HEK293 (cell line): ENCODE measurements at regions not wholly inside any gene's neighbourhood (a gene's known extent, or its start where the extent isn't known, plus 50 kb on each side); places are given as distances from the start of the nearest gene placed in this dataset.

ENCODE experiments used
- CTCF ChIP-seq: fragments of 450-650 bp; formaldehyde crosslinking; IDR thresholded peaks from 2 replicates; pipeline ENCODE4 v1.5.1; 2016; ENCODE audit warnings: missing biosample characterization, missing genetic modification characterization
- GLI4 ChIP-seq: fragments of 450-650 bp; formaldehyde crosslinking; IDR thresholded peaks from 2 replicates; pipeline ENCODE4 v1.5.1; 2016; ENCODE audit warnings: missing biosample characterization, missing genetic modification characterization
- HOXA7 ChIP-seq: sonication (generic); formaldehyde crosslinking; IDR thresholded peaks from 2 replicates; pipeline ENCODE4 v1.8.1; 2022; ENCODE audit warnings: missing genetic modification reagents, borderline replicate concordance
- KLF16 ChIP-seq: fragments of 450-650 bp; formaldehyde crosslinking; IDR thresholded peaks from 2 replicates; pipeline ENCODE4 v1.5.1; 2017; ENCODE audit warnings: missing biosample characterization, missing genetic modification characterization
- SETDB1 ChIP-seq: IDR thresholded peaks from one replicate; pipeline ENCODE4 v1.6.1; 2017; ENCODE audit warnings: mild to moderate bottlenecking, low read length, moderate library complexity, mixed read lengths; ENCODE audit not compliant: insufficient read length
- TRIM28 ChIP-seq: IDR thresholded peaks from 2 replicates; pipeline ENCODE4 v1.6.1; 2011; ENCODE audit warnings: low read length, control low read depth, borderline replicate concordance
- ZNF138 ChIP-seq: fragments of 450-650 bp; formaldehyde crosslinking; IDR thresholded peaks from 2 replicates; pipeline ENCODE4 v1.5.1; 2016; ENCODE audit warnings: missing biosample characterization, missing genetic modification characterization, borderline replicate concordance
- ZNF175 ChIP-seq: fragments of 450-650 bp; formaldehyde crosslinking; IDR thresholded peaks from 2 replicates; pipeline ENCODE4 v1.5.1; 2016; ENCODE audit warnings: missing biosample characterization, missing genetic modification characterization
- ZNF23 ChIP-seq: fragments of 450-650 bp; formaldehyde crosslinking; IDR thresholded peaks from 2 replicates; pipeline ENCODE4 v1.5.1; 2016; ENCODE audit warnings: missing biosample characterization, missing genetic modification characterization, borderline replicate concordance
- ZNF266 ChIP-seq: fragments of 450-650 bp; formaldehyde crosslinking; IDR thresholded peaks from 2 replicates; pipeline ENCODE4 v1.5.1; 2016; ENCODE audit warnings: missing biosample characterization, missing genetic modification characterization, low read depth
- ZNF416 ChIP-seq: fragments of 450-650 bp; formaldehyde crosslinking; IDR thresholded peaks from 2 replicates; pipeline ENCODE4 v1.5.1; 2016; ENCODE audit warnings: missing biosample characterization, missing genetic modification characterization
- TF ChIP-seq, protein P1 (sequence below): fragments of 450-650 bp; formaldehyde crosslinking; IDR thresholded peaks from 2 replicates; pipeline ENCODE4 v1.5.1; 2016; ENCODE audit warnings: missing biosample characterization, missing genetic modification characterization
- TF ChIP-seq, protein P2 (sequence below): fragments of 450-650 bp; formaldehyde crosslinking; IDR thresholded peaks from 2 replicates; pipeline ENCODE4 v1.5.1; 2016; ENCODE audit warnings: missing biosample characterization, missing genetic modification characterization

- TF ChIP-seq ZNF266: no peak
- TF ChIP-seq TRIM28: no peak
- TF ChIP-seq SETDB1: no peak
- TF ChIP-seq CTCF: no peak
- TF ChIP-seq, protein P1, sequence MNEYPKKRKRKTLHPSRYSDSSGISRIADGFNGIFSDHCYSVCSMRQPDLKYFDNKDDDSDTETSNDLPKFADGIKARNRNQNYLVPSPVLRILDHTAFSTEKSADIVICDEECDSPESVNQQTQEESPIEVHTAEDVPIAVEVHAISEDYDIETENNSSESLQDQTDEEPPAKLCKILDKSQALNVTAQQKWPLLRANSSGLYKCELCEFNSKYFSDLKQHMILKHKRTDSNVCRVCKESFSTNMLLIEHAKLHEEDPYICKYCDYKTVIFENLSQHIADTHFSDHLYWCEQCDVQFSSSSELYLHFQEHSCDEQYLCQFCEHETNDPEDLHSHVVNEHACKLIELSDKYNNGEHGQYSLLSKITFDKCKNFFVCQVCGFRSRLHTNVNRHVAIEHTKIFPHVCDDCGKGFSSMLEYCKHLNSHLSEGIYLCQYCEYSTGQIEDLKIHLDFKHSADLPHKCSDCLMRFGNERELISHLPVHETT (tag by site-specific recombination): no peak
- TF ChIP-seq ZNF23 (tag by site-specific recombination): no peak
- no peak for TF ChIP-seq GLI4 (tag by site-specific recombination)
- TF ChIP-seq, protein P2, sequence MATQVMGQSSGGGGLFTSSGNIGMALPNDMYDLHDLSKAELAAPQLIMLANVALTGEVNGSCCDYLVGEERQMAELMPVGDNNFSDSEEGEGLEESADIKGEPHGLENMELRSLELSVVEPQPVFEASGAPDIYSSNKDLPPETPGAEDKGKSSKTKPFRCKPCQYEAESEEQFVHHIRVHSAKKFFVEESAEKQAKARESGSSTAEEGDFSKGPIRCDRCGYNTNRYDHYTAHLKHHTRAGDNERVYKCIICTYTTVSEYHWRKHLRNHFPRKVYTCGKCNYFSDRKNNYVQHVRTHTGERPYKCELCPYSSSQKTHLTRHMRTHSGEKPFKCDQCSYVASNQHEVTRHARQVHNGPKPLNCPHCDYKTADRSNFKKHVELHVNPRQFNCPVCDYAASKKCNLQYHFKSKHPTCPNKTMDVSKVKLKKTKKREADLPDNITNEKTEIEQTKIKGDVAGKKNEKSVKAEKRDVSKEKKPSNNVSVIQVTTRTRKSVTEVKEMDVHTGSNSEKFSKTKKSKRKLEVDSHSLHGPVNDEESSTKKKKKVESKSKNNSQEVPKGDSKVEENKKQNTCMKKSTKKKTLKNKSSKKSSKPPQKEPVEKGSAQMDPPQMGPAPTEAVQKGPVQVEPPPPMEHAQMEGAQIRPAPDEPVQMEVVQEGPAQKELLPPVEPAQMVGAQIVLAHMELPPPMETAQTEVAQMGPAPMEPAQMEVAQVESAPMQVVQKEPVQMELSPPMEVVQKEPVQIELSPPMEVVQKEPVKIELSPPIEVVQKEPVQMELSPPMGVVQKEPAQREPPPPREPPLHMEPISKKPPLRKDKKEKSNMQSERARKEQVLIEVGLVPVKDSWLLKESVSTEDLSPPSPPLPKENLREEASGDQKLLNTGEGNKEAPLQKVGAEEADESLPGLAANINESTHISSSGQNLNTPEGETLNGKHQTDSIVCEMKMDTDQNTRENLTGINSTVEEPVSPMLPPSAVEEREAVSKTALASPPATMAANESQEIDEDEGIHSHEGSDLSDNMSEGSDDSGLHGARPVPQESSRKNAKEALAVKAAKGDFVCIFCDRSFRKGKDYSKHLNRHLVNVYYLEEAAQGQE (tag by site-specific recombination): no peak
- no peak for TF ChIP-seq ZNF175
- TF ChIP-seq KLF16: no peak
- TF ChIP-seq ZNF138: no peak
- no peak for TF ChIP-seq HOXA7 (CRISPR knock-in tag)
- TF ChIP-seq ZNF416 (tag by site-specific recombination): no peak
These were observed 74.4 kb upstream of the EYA4 start for GRCh38 chr6:133166766-133167165.
